BJ (cell line): ENCODE measurements at regions not wholly inside any gene's neighbourhood (a gene's known extent, or its start where the extent isn't known, plus 50 kb on each side); places are given as distances from the start of the nearest gene placed in this dataset.

Experiments used
- CTCF ChIA-PET: fragments of 350-600 bp; formaldehyde crosslinking; extraction: SDS; loops from one replicate; lab custom pipeline; 2021; ENCODE audit warnings: antibody characterized with exemption, inconsistent platforms; lab: Yijun Ruan, JAX
- POLR2A ChIA-PET: fragments of 300-600 bp; sonication (Branson Sonifier 250); formaldehyde crosslinking; extraction: SDS; loops from one replicate; lab custom pipeline; 2021; ENCODE audit warnings: antibody characterized with exemption; lab: Charles Lee
- DNase-seq: peaks from one replicate; pipeline ENCODE4 v3.0.0-alpha.2; 2011; ENCODE audit warnings: low read depth
- H3K27me3 ChIP-seq: 2 replicates; pipeline ENCODE4 v1.6.0; 2011; ENCODE audit warnings: low read length; ENCODE audit not compliant: control insufficient read depth, insufficient read depth
- H3K36me3 ChIP-seq: 2 replicates; pipeline ENCODE4 v1.5.1; 2011; ENCODE audit warnings: low read length; ENCODE audit not compliant: control insufficient read depth, insufficient read depth
- H3K4me3 ChIP-seq: 2 replicates; pipeline ENCODE4 v1.5.1; 2011; ENCODE audit warnings: low read depth, mild to moderate bottlenecking, control low read depth, low read length
- TF ChIP-seq, protein P1 (sequence below): IDR thresholded peaks from 2 replicates; pipeline ENCODE4 v1.5.1; 2011; ENCODE audit warnings: low read depth, mild to moderate bottlenecking, control low read depth, inconsistent platforms, low read length, moderate library complexity; ENCODE audit not compliant: insufficient read depth

DNA sequence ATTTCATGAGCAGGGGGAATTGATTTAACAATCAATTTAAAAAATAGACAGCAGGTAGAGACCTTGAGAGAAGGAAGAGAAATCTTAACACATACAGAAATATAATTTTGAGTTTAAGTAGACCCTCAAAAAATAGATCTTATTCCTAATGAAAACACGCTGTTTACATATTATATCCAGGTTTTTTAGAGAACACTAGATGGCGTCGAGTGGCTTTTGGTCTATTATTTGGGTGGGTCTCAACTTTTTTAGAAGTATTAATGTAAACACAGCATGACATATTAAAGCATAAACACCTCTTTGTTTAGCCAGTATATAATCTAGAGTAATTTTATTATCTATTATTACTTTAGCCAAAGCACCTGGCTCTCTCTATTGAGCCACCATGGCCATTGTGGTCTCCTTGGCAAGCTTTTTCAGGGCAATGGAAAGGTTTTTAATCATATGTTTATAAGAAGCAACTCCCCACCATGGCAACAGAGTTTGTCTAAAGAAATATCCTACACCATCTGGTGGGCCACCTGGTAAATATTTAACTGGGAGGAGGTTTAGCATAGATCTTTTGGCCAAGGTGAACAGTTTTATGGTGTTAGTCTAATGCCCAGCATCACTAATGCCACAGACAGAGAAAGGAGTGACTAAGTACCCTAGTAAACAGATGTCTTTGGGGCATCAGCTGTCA, 59.7 kb upstream of the PRSS1 start:
- no peak for DNase-seq
- POLR2A ChIA-PET: no interaction called here
- Histone ChIP-seq H3K27me3 (peaks cover 2% of the 10 kb centered on the region; the same call in 1 of the 2 replicates), H3K36me3 (no peaks in the 10 kb centered on the region), H3K4me3 (no peak overlapping the region)
- CTCF ChIA-PET: no interaction called here
- TF ChIP-seq, protein P1, sequence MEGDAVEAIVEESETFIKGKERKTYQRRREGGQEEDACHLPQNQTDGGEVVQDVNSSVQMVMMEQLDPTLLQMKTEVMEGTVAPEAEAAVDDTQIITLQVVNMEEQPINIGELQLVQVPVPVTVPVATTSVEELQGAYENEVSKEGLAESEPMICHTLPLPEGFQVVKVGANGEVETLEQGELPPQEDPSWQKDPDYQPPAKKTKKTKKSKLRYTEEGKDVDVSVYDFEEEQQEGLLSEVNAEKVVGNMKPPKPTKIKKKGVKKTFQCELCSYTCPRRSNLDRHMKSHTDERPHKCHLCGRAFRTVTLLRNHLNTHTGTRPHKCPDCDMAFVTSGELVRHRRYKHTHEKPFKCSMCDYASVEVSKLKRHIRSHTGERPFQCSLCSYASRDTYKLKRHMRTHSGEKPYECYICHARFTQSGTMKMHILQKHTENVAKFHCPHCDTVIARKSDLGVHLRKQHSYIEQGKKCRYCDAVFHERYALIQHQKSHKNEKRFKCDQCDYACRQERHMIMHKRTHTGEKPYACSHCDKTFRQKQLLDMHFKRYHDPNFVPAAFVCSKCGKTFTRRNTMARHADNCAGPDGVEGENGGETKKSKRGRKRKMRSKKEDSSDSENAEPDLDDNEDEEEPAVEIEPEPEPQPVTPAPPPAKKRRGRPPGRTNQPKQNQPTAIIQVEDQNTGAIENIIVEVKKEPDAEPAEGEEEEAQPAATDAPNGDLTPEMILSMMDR: peak; percentile 5; the same call in 1 of the 2 replicates

DNA sequence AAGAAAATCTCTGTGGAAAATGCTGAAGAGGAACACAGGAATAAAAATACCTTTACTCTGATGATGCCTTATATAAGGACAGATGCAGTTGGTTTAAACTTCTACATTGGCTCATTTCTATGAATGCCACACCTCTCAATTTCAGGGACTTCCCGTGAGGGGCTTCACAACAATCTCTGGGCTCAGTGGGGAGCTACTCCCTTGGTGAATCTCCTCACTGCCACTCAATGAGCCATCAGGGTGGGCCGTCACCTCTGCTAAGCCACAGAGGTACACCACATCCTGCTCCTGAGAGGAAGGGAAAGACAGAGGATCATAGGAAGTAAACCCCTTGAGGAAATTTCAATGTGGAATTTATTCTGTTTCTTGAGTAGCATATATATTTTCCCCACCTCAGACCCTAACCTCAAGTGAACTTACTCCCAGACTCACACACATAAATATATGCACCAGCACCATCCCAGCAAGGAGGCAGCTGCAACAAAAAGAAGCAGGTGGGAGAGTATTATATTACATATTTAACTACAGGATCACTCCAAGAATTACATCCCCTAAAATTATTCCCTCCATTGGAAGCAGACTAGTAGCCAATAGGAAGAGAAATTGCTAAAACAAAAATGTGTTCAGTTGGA, 63.3 kb upstream of the PRSS1 start:
- no peak for DNase-seq
- TF ChIP-seq, protein P1: no peak
- CTCF ChIA-PET: no interaction called here
- Histone ChIP-seq H3K27me3 (peaks cover 2% of the 10 kb centered on the region; the same call in 1 of the 2 replicates), H3K36me3 (no peaks in the 10 kb centered on the region), H3K4me3 (no peak overlapping the region)
- POLR2A ChIA-PET: no interaction called here

DNA sequence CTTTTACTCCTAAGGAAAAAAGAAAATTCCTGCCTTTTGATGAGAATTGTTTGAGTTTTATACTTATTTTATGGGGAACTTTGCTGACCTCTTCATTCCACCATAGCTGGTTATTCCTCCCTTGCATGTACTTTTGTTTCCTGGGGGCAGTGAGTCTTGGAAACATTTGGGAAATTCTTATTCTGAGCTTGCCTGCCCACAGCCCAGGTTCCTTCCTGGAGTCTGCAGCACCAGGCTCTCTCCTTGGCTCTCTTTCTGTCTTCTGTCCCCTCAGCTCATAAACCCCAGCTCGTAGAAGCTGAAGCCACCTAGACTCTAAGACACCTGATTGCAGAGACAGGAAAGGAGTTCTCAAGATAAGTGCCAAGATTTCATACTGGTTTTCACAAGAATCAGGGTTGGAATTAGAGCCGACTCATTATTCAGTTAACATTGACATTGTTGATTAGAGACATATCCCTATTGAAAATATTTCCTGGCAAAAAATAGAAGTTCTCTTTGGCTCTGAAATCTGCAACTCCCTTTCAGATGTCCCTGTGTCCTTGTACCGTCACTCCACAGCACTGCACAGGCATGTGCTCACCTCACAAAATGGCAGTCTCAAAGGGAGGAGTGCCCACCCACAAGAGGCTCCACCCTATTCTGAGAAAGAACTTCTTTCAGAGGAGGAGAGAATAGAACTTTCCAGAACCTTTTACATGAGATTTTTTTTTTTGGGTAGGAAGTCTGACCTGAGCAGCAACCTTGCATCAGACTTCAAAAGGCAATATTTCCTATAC, 67.8 kb upstream of the PRSS1 start:
- no peak for DNase-seq
- Histone ChIP-seq H3K27me3 (no peaks in the 10 kb centered on the region), H3K36me3 (no peaks in the 10 kb centered on the region), H3K4me3 (no peak overlapping the region)
- TF ChIP-seq, protein P1: no peak
- ChIA-PET POLR2A (no interaction called here), CTCF (interaction anchor here (0.7 kb wide), 1 partner anchor 94 kb away, joined by 3 read pairs; no protein-coding TSS in a partner anchor)

DNA sequence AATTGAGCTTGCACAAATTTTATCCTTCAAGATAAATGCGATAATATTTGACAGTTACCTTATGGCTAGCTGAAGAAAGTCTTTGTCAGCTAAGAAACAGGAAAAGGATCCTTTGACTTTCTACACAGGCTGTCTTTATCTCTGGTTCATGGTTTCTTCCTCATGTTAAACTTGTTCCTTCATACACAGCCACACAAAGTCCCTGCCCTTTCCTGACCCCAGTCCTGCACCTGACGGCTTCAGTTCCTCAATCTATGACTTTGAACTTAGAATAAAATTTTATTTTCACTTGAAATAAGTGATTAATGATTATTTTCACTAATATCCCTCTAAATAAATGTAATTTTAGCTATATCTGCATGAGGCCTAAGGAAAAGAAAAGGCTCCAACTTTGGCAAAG, 77.8 kb upstream of the PRSS1 start:
- Histone ChIP-seq H3K36me3 (no peaks in the 10 kb centered on the region), H3K4me3 (no peak overlapping the region), H3K27me3 (no peaks in the 10 kb centered on the region)
- no peak for DNase-seq
- ChIA-PET POLR2A (no interaction called here), CTCF (interaction anchor here (0.8 to 1.4 kb wide), 5 partner anchors 39 to 195 kb away, joined by 3 read pairs; partner anchors contain the start of gene EPHB6)
- TF ChIP-seq, protein P1: no peak

DNA sequence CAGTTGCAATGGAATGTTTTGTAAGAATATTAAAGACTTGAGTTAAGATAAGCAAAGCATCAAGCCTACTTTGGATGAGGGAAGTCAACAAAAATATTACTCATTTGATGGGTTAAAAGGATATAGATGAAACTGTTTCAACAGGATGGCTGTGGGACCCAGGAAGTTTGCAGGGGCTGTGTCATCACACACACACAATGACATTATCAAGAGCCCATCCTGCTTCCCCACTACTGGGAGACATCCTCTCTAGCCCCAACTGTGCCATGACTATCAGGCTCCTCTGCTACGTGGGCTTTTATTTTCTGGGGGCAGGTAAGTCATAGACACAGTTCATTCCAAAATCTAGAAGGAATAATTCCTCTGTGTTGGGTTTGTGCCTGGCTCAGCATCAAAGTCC, 78.8 kb upstream of the PRSS1 start:
- ChIA-PET CTCF (interaction anchor here (1.3 kb wide), 1 partner anchor 184 kb away, joined by 3 read pairs; the partner anchor contains the start of gene EPHB6), POLR2A (no interaction called here)
- Histone ChIP-seq H3K36me3 (no peaks in the 10 kb centered on the region), H3K4me3 (no peak overlapping the region), H3K27me3 (no peaks in the 10 kb centered on the region)
- DNase-seq: no peak
- TF ChIP-seq, protein P1: no peak
